Testis (tissue), 2 donors: ENCODE measurements at regions not wholly inside any gene's neighbourhood (a gene's known extent, or its start where the extent isn't known, plus 50 kb on each side); places are given as distances from the start of the nearest gene placed in this dataset.

ENCODE experiments used
- POLR2A ChIP-seq: fragments of 450-650 bp; IDR thresholded peaks from one replicate; pipeline ENCODE4 v1.6.1; 2017; ENCODE audit warnings: antibody characterized with exemption, mild to moderate bottlenecking, moderate library complexity
- TF ChIP-seq, protein P1 (sequence below), 3 experiments: fragments of 450-650 bp in 2 of 3; fragments of 200-600 bp in 1 of 3; sonication (generic) in 1 of 3; IDR thresholded peaks; one replicate each; pipeline ENCODE4 v1.5.1; 2016 to 2019; ENCODE audit warnings: antibody characterized with exemption in 3 of 3, mild to moderate bottlenecking in 2 of 3, moderate library complexity in 1 of 3

DNA sequence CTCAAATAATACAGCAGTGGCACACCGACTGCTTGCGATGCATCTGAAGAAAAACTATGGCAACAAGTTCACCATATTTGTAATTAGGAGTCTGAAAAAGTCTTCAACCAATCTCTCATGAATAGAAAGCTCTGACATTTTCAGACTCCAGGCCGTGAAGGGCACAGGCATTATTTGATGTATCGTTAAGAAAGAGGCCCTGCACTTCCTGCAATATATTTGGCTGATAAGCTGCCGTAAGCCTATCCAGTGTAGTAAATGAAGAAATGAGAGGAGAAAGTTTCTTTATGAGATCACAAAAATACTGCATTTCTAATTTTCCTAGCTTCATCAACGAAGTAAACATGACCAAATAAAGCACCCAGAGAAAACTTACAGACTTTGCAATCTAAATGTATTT lies 613.8 kb upstream of the TECRL start:
- TF ChIP-seq, protein P1, sequence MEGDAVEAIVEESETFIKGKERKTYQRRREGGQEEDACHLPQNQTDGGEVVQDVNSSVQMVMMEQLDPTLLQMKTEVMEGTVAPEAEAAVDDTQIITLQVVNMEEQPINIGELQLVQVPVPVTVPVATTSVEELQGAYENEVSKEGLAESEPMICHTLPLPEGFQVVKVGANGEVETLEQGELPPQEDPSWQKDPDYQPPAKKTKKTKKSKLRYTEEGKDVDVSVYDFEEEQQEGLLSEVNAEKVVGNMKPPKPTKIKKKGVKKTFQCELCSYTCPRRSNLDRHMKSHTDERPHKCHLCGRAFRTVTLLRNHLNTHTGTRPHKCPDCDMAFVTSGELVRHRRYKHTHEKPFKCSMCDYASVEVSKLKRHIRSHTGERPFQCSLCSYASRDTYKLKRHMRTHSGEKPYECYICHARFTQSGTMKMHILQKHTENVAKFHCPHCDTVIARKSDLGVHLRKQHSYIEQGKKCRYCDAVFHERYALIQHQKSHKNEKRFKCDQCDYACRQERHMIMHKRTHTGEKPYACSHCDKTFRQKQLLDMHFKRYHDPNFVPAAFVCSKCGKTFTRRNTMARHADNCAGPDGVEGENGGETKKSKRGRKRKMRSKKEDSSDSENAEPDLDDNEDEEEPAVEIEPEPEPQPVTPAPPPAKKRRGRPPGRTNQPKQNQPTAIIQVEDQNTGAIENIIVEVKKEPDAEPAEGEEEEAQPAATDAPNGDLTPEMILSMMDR (IDR thresholded peaks at IDR 0.05): no peak
- no peak for TF ChIP-seq POLR2A
